Loucy (cell line): ENCODE measurements at regions not wholly inside any gene's neighbourhood (a gene's known extent, or its start where the extent isn't known, plus 50 kb on each side); places are given as distances from the start of the nearest gene placed in this dataset.

Source experiments
- EZH2phosphoT487 ChIP-seq: fragments of 200-600 bp; IDR thresholded peaks from 2 replicates; pipeline ENCODE4 v1.6.1; 2018; ENCODE audit warnings: antibody characterized with exemption, mild to moderate bottlenecking, moderate library complexity, borderline replicate concordance
- TF ChIP-seq, protein P1 (sequence below): fragments of 200-600 bp; sonication (generic); conservative IDR thresholded peaks from 2 replicates; pipeline ENCODE4 v1.5.1; 2014; ENCODE audit warnings: mild to moderate bottlenecking, antibody characterized with exemption, low read length

DNA sequence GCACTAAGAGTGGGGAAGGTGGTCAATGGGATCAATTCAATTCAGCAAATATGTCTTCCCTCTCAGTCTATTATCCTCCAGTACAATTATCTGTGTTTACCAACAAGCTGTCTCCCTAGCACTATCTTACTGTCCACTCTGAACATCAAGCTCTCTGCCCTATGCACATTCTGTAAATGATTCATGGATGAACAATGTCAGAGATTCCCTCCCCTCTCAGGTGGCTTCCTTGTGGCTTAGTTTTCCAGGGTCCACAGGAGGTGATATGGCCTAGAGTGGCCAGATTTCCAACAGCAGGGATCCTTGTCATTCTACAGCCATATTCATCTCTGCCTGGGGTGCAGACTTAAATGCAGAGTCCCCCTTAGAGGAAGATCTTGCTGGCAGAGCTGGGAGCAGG lies 225.1 kb downstream of the UACA start:
- no peak for TF ChIP-seq EZH2phosphoT487
- TF ChIP-seq, protein P1, sequence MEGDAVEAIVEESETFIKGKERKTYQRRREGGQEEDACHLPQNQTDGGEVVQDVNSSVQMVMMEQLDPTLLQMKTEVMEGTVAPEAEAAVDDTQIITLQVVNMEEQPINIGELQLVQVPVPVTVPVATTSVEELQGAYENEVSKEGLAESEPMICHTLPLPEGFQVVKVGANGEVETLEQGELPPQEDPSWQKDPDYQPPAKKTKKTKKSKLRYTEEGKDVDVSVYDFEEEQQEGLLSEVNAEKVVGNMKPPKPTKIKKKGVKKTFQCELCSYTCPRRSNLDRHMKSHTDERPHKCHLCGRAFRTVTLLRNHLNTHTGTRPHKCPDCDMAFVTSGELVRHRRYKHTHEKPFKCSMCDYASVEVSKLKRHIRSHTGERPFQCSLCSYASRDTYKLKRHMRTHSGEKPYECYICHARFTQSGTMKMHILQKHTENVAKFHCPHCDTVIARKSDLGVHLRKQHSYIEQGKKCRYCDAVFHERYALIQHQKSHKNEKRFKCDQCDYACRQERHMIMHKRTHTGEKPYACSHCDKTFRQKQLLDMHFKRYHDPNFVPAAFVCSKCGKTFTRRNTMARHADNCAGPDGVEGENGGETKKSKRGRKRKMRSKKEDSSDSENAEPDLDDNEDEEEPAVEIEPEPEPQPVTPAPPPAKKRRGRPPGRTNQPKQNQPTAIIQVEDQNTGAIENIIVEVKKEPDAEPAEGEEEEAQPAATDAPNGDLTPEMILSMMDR = no peak
